HG02763 (cell line): ENCODE measurements at regions not wholly inside any gene's neighbourhood (a gene's known extent, or its start where the extent isn't known, plus 50 kb on each side); places are given as distances from the start of the nearest gene placed in this dataset.
"Not testable (repeated sequence)": the region's sequence is repeated elsewhere in the genome, so short reads cannot be mapped to it uniquely, and the experiment has no call there.

Experiments
- ATAC-seq: cut with Tn5 transposase; IDR thresholded peaks from one replicate; pipeline ENCODE4 v1.9.1; 2021; ENCODE audit warnings: mild to moderate bottlenecking, moderate library complexity; ENCODE audit not compliant: unreplicated experiment

GRCh38 chr3:178341636-178342035 is 194.6 kb upstream of the KCNMB2 start:
- ATAC-seq: no peak

- ATAC-seq: no peak
Measured at GRCh38 chr3:178342111-178342510, 194.1 kb upstream of the KCNMB2 start.

- no peak for ATAC-seq
Measured at GRCh38 chr3:178343433-178344038, 192.7 kb upstream of the KCNMB2 start.

- no peak for ATAC-seq
Measured at GRCh38 chr3:178345944-178346343, 190.3 kb upstream of the KCNMB2 start.

- not testable (repeated sequence) for ATAC-seq
Measured at GRCh38 chr3:178348561-178349217, 187.5 kb upstream of the KCNMB2 start.

GRCh38 chr3:178349218-178349596 is 187.0 kb upstream of the KCNMB2 start:
- ATAC-seq: not testable (repeated sequence)

- ATAC-seq: no peak
Measured at GRCh38 chr3:178350763-178351162, 185.5 kb upstream of the KCNMB2 start.

- ATAC-seq: no peak
Measured at GRCh38 chr3:178352326-178353005, 183.8 kb upstream of the KCNMB2 start.

- ATAC-seq: no peak
Measured at GRCh38 chr3:178353006-178353694, 183.1 kb upstream of the KCNMB2 start.

GRCh38 chr3:178359728-178360127 is 176.5 kb upstream of the KCNMB2 start:
- ATAC-seq: no peak

GRCh38 chr3:178363048-178363447 is 173.2 kb upstream of the KCNMB2 start:
- ATAC-seq: not testable (repeated sequence)

GRCh38 chr3:178367817-178368617 is 168.2 kb upstream of the KCNMB2 start:
- no peak for ATAC-seq

GRCh38 chr3:178369006-178369405 is 167.2 kb upstream of the KCNMB2 start:
- ATAC-seq: no peak

- no peak for ATAC-seq
Measured at GRCh38 chr3:178369811-178370210, 166.4 kb upstream of the KCNMB2 start.

GRCh38 chr3:178370387-178370786 is 165.8 kb upstream of the KCNMB2 start:
- ATAC-seq: no peak

- no peak for ATAC-seq
Measured at GRCh38 chr3:178381555-178381954, 154.7 kb upstream of the KCNMB2 start.

- no peak for ATAC-seq
Measured at GRCh38 chr3:178381971-178382448, 154.2 kb upstream of the KCNMB2 start.

- ATAC-seq: no peak
Measured at GRCh38 chr3:178382449-178383061, 153.7 kb upstream of the KCNMB2 start.

GRCh38 chr3:178384321-178385230 is 151.7 kb upstream of the KCNMB2 start:
- no peak for ATAC-seq
